Stimulated activated naive CD4-positive, alpha-beta T cell treated with Interleukin-2 at 50 U/mL for 16 hours (primary cell): ENCODE measurements at regions not wholly inside any gene's neighbourhood (a gene's known extent, or its start where the extent isn't known, plus 50 kb on each side); places are given as distances from the start of the nearest gene placed in this dataset.
"Not testable (repeated sequence)": the region's sequence is repeated elsewhere in the genome, so short reads cannot be mapped to it uniquely, and the experiment has no call there.

Experiments
- DNase-seq: peaks from one replicate; lab custom pipeline; 2025; lab: John Stamatoyannopoulos, UW

- DNase-seq: not testable (repeated sequence)
Observed at GRCh38 chr1:218935408-218935807, 238.3 kb upstream of the LYPLAL1 start.

GRCh38 chr1:218938259-218938658 lies 235.4 kb upstream of the LYPLAL1 start:
- no peak for DNase-seq

GRCh38 chr1:218939095-218939494 lies 234.6 kb upstream of the LYPLAL1 start:
- DNase-seq: no peak

GRCh38 chr1:218942431-218942830 lies 231.2 kb upstream of the LYPLAL1 start:
- DNase-seq: no peak

- no peak for DNase-seq
Observed at GRCh38 chr1:218943371-218943770, 230.3 kb upstream of the LYPLAL1 start.

- no peak for DNase-seq
Observed at GRCh38 chr1:218945050-218945449, 228.6 kb upstream of the LYPLAL1 start.

- DNase-seq: no peak
Observed at GRCh38 chr1:218946147-218946546, 227.5 kb upstream of the LYPLAL1 start.

GRCh38 chr1:218948446-218948845 lies 225.2 kb upstream of the LYPLAL1 start:
- no peak for DNase-seq

GRCh38 chr1:218953386-218953785 lies 220.3 kb upstream of the LYPLAL1 start:
- DNase-seq: no peak

- DNase-seq: no peak
Observed at GRCh38 chr1:218957971-218958370, 215.7 kb upstream of the LYPLAL1 start.

GRCh38 chr1:218959784-218960183 lies 213.9 kb upstream of the LYPLAL1 start:
- no peak for DNase-seq

- DNase-seq: no peak
Observed at GRCh38 chr1:218964471-218965185, 209.1 kb upstream of the LYPLAL1 start.

- no peak for DNase-seq
Observed at GRCh38 chr1:218965821-218966220, 207.9 kb upstream of the LYPLAL1 start.

- no peak for DNase-seq
Observed at GRCh38 chr1:218967254-218967653, 206.4 kb upstream of the LYPLAL1 start.

GRCh38 chr1:218967836-218968235 lies 205.8 kb upstream of the LYPLAL1 start:
- DNase-seq: no peak

- DNase-seq: no peak
Observed at GRCh38 chr1:218969006-218969405, 204.7 kb upstream of the LYPLAL1 start.

- DNase-seq: no peak
Observed at GRCh38 chr1:218970397-218970990, 203.2 kb upstream of the LYPLAL1 start.

GRCh38 chr1:218971156-218971555 lies 202.5 kb upstream of the LYPLAL1 start:
- no peak for DNase-seq

GRCh38 chr1:218980881-218981280 lies 192.8 kb upstream of the LYPLAL1 start:
- no peak for DNase-seq

GRCh38 chr1:218982482-218982881 lies 191.2 kb upstream of the LYPLAL1 start:
- DNase-seq: no peak

GRCh38 chr1:218983433-218983832 lies 190.2 kb upstream of the LYPLAL1 start:
- no peak for DNase-seq

GRCh38 chr1:218983848-218984247 lies 189.8 kb upstream of the LYPLAL1 start:
- no peak for DNase-seq

GRCh38 chr1:218985424-218985984 lies 188.2 kb upstream of the LYPLAL1 start:
- no peak for DNase-seq

- DNase-seq: no peak
Observed at GRCh38 chr1:218986816-218987215, 186.9 kb upstream of the LYPLAL1 start.
